Calu3 (cell line): ENCODE measurements at regions not wholly inside any gene's neighbourhood (a gene's known extent, or its start where the extent isn't known, plus 50 kb on each side); places are given as distances from the start of the nearest gene placed in this dataset.

Experiments used
- BruUV-seq: library from RNA; stranded (reverse); fragments of 400-500 nt; replicated peaks from 2 replicates; lab custom pipeline; 2021; lab: Mats Ljungman, UMichigan
- CTCF ChIA-PET: fragments of 300-600 bp; sonication (Branson Sonifier 250); formaldehyde crosslinking; loops from one replicate; lab custom pipeline; 2022; ENCODE audit warnings: antibody characterized with exemption; lab: Charles Lee
- DNase-seq: peaks from one replicate; pipeline ENCODE4 v3.0.0; 2022
- H3K27ac Mint-ChIP-seq: one replicate; pipeline ENCODE4 v1.8.0; 2022; ENCODE audit warnings: mixed read lengths; ENCODE audit not compliant: unreplicated experiment
- H3K27me3 Mint-ChIP-seq: one replicate; pipeline ENCODE4 v1.8.0; 2022; ENCODE audit warnings: mixed read lengths; ENCODE audit not compliant: unreplicated experiment
- H3K36me3 Mint-ChIP-seq: one replicate; pipeline ENCODE4 v1.8.0; 2022; ENCODE audit warnings: mild to moderate bottlenecking, moderate library complexity, mixed read lengths; ENCODE audit not compliant: insufficient read depth, unreplicated experiment
- H3K4me1 Mint-ChIP-seq: one replicate; pipeline ENCODE4 v1.8.0; 2022; ENCODE audit warnings: mild to moderate bottlenecking, low read depth, mixed read lengths; ENCODE audit not compliant: unreplicated experiment
- H3K4me3 Mint-ChIP-seq: one replicate; pipeline ENCODE4 v1.8.0; 2022; ENCODE audit warnings: mild to moderate bottlenecking, low read depth, moderate library complexity, mixed read lengths; ENCODE audit not compliant: unreplicated experiment
- H3K9me3 Mint-ChIP-seq: one replicate; pipeline ENCODE4 v1.8.0; 2022; ENCODE audit warnings: low read depth, mixed read lengths; ENCODE audit not compliant: unreplicated experiment
- intact Hi-C: fragments of 100-400 bp; cut with micrococcal nuclease; formaldehyde crosslinking; loops from one replicate; pipeline ENCODE4 v1.10.0; 2022; ENCODE audit not compliant: unreplicated experiment
- TF ChIP-seq, protein P1 (sequence below): fragments of 200-600 bp; IDR thresholded peaks from one replicate; pipeline ENCODE4 v1.8.0; 2022; ENCODE audit warnings: antibody characterized with exemption; ENCODE audit not compliant: unreplicated experiment

DNA sequence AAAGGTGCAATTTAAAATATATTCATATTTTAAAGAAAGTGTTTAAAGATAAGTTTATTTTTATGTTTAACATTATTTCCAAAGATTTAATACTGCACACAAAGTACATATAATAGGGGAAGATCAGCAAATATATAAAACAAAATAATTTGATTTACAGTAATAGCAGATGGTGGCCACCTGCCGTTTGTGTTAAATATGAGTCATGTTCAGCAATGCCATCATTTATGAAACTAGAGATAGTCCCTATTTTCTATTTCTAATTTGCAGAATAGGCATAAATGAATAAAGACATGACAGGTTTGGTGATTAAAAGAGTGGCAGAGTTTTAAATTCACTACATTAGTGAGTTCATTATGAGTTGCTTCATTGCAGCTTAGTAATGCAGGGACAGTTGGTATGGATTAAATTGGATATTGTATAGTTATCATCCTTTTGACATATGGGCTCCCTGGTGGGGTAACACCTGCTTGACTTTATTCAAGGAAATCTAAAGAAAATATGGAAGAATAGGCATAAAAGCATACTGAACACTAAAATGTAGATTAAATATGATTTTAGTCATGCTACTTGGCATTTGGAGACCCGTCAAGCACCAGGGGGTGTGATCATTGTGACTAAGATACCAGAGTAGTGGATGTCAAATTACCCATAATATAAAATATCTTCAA, 78.8 kb upstream of the BANK1 start:
- peaks cover 15% of the 10 kb centered on the region for H3K4me1 Mint-ChIP-seq
- BruUV-seq, result no TSS peak

DNA sequence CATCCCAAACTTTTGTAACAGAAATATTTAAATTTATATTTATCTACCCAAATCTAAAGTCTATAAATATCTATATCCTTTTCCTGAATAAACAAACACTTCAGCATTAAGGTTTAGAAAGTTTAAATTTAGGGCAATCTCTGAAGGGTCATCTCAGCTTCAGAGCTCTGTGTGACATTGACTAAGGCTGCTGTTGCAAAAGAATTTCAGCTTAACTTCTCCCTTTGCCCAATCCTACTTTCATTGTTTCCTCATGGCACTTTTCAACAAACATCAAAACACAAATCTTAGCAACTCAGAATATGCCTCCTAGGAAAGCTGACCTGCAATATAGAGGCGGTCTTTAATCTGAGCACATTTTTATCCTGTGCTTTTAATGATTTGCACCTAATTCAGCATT, 79.7 kb upstream of the BANK1 start:
- CTCF ChIA-PET, result no interaction called here
- H3K27me3 Mint-ChIP-seq, result no peaks in the 10 kb centered on the region
- no peak overlapping the region for H3K4me3 Mint-ChIP-seq
- DNase-seq, result no peak
- TF ChIP-seq, protein P1, sequence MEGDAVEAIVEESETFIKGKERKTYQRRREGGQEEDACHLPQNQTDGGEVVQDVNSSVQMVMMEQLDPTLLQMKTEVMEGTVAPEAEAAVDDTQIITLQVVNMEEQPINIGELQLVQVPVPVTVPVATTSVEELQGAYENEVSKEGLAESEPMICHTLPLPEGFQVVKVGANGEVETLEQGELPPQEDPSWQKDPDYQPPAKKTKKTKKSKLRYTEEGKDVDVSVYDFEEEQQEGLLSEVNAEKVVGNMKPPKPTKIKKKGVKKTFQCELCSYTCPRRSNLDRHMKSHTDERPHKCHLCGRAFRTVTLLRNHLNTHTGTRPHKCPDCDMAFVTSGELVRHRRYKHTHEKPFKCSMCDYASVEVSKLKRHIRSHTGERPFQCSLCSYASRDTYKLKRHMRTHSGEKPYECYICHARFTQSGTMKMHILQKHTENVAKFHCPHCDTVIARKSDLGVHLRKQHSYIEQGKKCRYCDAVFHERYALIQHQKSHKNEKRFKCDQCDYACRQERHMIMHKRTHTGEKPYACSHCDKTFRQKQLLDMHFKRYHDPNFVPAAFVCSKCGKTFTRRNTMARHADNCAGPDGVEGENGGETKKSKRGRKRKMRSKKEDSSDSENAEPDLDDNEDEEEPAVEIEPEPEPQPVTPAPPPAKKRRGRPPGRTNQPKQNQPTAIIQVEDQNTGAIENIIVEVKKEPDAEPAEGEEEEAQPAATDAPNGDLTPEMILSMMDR, result no peak
- H3K9me3 Mint-ChIP-seq, result no peaks in the 10 kb centered on the region
- intact Hi-C loops, result no loop called here
- peaks cover 12% of the 10 kb centered on the region for H3K4me1 Mint-ChIP-seq
- BruUV-seq, result no TSS peak
- H3K27ac Mint-ChIP-seq, result no peak overlapping the region
- no peaks in the 10 kb centered on the region for H3K36me3 Mint-ChIP-seq

More for the DNA sequence above, 78.8 kb upstream of the BANK1 start:
- no peaks in the 10 kb centered on the region for H3K9me3 Mint-ChIP-seq
- intact Hi-C loops, result no loop called here
- no peak overlapping the region for H3K27ac Mint-ChIP-seq
- TF ChIP-seq, protein P1, result no peak
- no peaks in the 10 kb centered on the region for H3K27me3 Mint-ChIP-seq
- CTCF ChIA-PET, result no interaction called here
- no peak for DNase-seq
- no peaks in the 10 kb centered on the region for H3K36me3 Mint-ChIP-seq
- no peak overlapping the region for H3K4me3 Mint-ChIP-seq

DNA sequence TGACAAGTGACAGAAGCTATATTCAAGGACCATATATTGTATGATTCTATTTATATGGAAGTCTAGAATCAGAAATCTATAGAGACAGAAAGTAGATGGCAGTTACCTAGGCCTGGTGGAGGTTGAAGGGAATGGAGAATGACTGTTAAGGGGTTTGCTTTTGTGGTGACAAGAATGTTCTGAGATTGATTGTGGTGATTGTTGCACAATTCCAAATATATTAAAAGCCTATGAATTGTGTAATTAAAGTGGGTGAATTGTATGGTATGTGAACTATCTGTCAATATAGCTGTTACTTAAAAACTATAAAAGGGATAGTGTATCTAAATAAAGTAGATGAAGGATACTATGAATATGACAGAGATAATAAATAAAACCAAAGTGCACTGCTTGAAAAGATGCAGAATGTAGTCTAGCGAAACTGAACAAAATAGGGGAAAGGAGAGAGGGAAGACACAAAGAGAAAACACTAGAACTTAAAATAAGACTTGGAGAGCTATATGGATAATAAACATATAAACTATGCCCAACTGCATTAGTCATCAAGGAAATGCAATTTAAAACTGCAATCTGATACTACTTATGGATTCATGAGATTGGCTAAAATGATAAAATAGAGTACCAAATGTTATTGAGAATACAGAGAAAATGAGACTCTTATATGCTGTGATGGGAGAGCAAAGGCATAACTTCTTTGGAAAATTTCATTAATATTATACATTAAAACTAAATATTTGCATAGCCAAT, 82.1 kb upstream of the BANK1 start:
- Mint-ChIP-seq H3K9me3 (no peaks in the 10 kb centered on the region), H3K27ac (no peak overlapping the region), H3K27me3 (no peaks in the 10 kb centered on the region), H3K36me3 (no peaks in the 10 kb centered on the region), H3K4me1 (peaks cover 10% of the 10 kb centered on the region), H3K4me3 (no peak overlapping the region)
- no TSS peak for BruUV-seq
- CTCF ChIA-PET, result no interaction called here
- TF ChIP-seq, protein P1, result no peak
- intact Hi-C loops, result no loop called here
- no peak for DNase-seq

DNA sequence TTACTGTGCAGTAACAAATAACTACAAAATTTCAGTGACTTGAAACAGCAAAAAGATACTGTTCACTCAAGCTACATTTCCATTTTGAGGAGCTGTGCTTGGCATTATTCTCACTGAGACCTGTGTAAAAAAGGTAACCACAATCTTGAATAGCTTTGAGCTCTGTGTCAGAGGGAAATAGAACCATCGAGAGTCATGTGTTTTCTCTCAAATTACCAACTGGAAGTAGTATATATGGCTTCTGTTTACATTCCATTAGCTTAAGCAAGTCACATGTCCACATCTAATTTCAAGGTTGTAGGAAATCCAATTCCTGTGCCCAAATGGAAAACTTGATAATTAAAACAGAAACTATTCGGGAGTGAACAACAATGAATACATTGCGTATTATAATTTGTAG, 82.9 kb upstream of the BANK1 start:
- no peak overlapping the region for H3K4me3 Mint-ChIP-seq
- no peaks in the 10 kb centered on the region for H3K27me3 Mint-ChIP-seq
- intact Hi-C loops, result no loop called here
- TF ChIP-seq, protein P1, result no peak
- no peaks in the 10 kb centered on the region for H3K36me3 Mint-ChIP-seq
- H3K4me1 Mint-ChIP-seq, result peaks cover 10% of the 10 kb centered on the region
- no TSS peak for BruUV-seq
- DNase-seq, result no peak
- no peaks in the 10 kb centered on the region for H3K9me3 Mint-ChIP-seq
- CTCF ChIA-PET, result no interaction called here
- H3K27ac Mint-ChIP-seq, result no peak overlapping the region
